ENCODE measurements at regions not wholly inside any gene's neighbourhood (a gene's known extent, or its start where the extent isn't known, plus 50 kb on each side); places are given as distances from the start of the nearest gene placed in this dataset.

DNA sequence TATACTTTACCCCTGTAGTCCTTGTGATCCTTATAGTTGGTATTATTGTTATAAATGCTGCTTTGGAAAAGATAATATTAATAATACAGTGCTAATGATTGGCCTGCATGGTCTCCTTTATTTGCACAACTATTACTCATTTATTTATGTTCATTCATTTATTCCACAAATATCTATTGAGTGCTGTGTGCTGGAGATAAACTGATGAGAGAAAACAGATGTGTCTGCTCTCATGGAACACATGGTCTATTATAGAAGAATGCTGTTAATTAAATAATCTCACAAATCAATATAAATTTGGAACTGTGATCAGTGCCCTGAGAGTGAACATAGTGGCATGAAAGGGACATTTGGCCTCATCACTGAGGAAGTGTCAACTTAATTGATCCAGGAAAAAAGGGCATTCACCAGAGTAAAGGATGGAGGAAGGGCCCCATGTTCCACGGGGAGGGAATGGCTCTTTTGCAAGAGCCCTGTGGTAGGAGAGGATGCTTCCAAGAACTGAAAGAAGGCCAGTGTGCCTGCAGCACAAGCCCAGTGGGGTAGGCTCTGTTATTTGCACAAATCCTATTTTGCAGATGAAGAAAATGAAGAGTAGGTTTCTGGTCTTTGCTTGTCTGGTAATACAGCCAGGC lies 91.5 kb upstream of the STK39 start:
- no peak overlapping the region for H2BK5ac ChIP-seq (ENCODE audit: low read depth, low read length)
- CTCF ChIA-PET (ENCODE audit: partially characterized antibody), result interaction anchor here (0.5 to 2.9 kb wide), 9 partner anchors 16 to 477 kb away, joined by 3 to 36 read pairs (median 3); no protein-coding TSS in a partner anchor
- TF ChIP-seq HDAC6 (IDR thresholded peaks at IDR 0.05; ENCODE audit: low read depth, low read length), result no peak
- no peak for TF ChIP-seq SIRT6 (IDR thresholded peaks at IDR 0.05; ENCODE audit: low read length)
- no peak for TF ChIP-seq CBX8 (IDR thresholded peaks at IDR 0.05; ENCODE audit: borderline replicate concordance, low read depth, low read length)
- TF ChIP-seq FOSL1 (IDR thresholded peaks at IDR 0.05; ENCODE audit: insufficient read depth, low read depth, low read length), result no peak
- TF ChIP-seq KDM4A (IDR thresholded peaks at IDR 0.05; ENCODE audit: low read depth, low read length, severe bottlenecking), result no peak
- no peak for TF ChIP-seq SRF (IDR thresholded peaks at IDR 0.05; ENCODE audit: low read depth, low read length)
- no peak for TF ChIP-seq TCF12 (IDR thresholded peaks at IDR 0.05; ENCODE audit: low read depth, low read length)
- no peak for TF ChIP-seq GABPA (IDR thresholded peaks at IDR 0.05; ENCODE audit: borderline replicate concordance, insufficient read depth, low read length)
- TF ChIP-seq, protein P1, sequence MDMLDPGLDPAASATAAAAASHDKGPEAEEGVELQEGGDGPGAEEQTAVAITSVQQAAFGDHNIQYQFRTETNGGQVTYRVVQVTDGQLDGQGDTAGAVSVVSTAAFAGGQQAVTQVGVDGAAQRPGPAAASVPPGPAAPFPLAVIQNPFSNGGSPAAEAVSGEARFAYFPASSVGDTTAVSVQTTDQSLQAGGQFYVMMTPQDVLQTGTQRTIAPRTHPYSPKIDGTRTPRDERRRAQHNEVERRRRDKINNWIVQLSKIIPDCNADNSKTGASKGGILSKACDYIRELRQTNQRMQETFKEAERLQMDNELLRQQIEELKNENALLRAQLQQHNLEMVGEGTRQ (IDR thresholded peaks at IDR 0.05; ENCODE audit: low read length), result no peak
- TF ChIP-seq YY1 (IDR thresholded peaks at IDR 0.05; ENCODE audit: low read depth, low read length), result no peak
- no peak for TF ChIP-seq CHD2 (IDR thresholded peaks at IDR 0.05; ENCODE audit: low read length)
- TF ChIP-seq, protein P2, sequence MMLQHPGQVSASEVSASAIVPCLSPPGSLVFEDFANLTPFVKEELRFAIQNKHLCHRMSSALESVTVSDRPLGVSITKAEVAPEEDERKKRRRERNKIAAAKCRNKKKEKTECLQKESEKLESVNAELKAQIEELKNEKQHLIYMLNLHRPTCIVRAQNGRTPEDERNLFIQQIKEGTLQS (IDR thresholded peaks at IDR 0.05; ENCODE audit: insufficient read depth, low read depth, low read length), result no peak
- TF ChIP-seq SIX5 (IDR thresholded peaks at IDR 0.05; ENCODE audit: low read depth, low read length), result no peak

More for the DNA sequence above, 91.5 kb upstream of the STK39 start:
- H3K4me3 ChIP-seq (ENCODE audit: extremely low read depth in 1 of 4, insufficient read depth in 2 of 4, low read depth in 3 of 4, low read length in 4 of 4), result no peak overlapping the region
- DNase-seq (ENCODE audit: low read depth in 1 of 2, low spot score in 2 of 2), result no peak
- H3K14ac ChIP-seq (ENCODE audit: insufficient read length), result no peak overlapping the region
- no peak overlapping the region for H4K5ac ChIP-seq (ENCODE audit: insufficient read length, low read depth, low read length)
- no peaks in the 10 kb centered on the region for H4K20me1 ChIP-seq (replicated peaks in 1 of 2; ENCODE audit: control insufficient read depth in 1 of 2, insufficient read depth in 2 of 2, low read length in 2 of 2)
- POLR2A ChIA-PET (ENCODE audit: partially characterized antibody), result no interaction called here
- no peak overlapping the region for H2AFZ ChIP-seq (ENCODE audit: low read length)
- no peaks in the 10 kb centered on the region for H3K79me1 ChIP-seq (ENCODE audit: low read depth, low read length)
- WGBS, 2 experiments (ENCODE audit: extremely low coverage in 1 of 2, insufficient coverage in 1 of 2, insufficient read length in 1 of 2, insufficient replicate concordance in 2 of 2, low coverage in 1 of 2, low lambda C conversion rate in 2 of 2, missing lambda C conversion rate in 1 of 2), result 86% methylated on average over 1 of the region's 1 CpG; no CpG with 5 or more reads in 1 of the 2 experiments
- no peak overlapping the region for H2BK15ac ChIP-seq (ENCODE audit: low read length)
- H3K4ac ChIP-seq (replicated peaks; ENCODE audit: insufficient read length, low read depth, low read length), result no peak overlapping the region
- no peaks in the 10 kb centered on the region for H3K27me3 ChIP-seq (replicated peaks in 1 of 4; ENCODE audit: control insufficient read depth in 3 of 4, extremely low read depth in 1 of 4, insufficient read depth in 3 of 4, low read length in 3 of 4)
- peaks cover 0 to 18% (median 3%) of the 10 kb centered on the region in 4 experiments; a peak in 3 of 7 replicates for H3K4me1 ChIP-seq (replicated peaks in 1 of 4; ENCODE audit: control insufficient read depth in 3 of 4, insufficient read depth in 4 of 4, low read length in 3 of 4)
- H3K56ac ChIP-seq (replicated peaks; ENCODE audit: insufficient read length, low read depth, low read length), result no peak overlapping the region
- no peak for FAIRE-seq
- H4K91ac ChIP-seq (replicated peaks; ENCODE audit: insufficient read length, low read length), result no peak overlapping the region
- H3K27ac ChIP-seq (ENCODE audit: low read depth, low read length), result no peak overlapping the region
- no peaks in the 10 kb centered on the region for H3K9me3 ChIP-seq (ENCODE audit: insufficient read depth in 2 of 2, low read depth in 1 of 2, low read length in 1 of 2)
- H2BK12ac ChIP-seq (ENCODE audit: low read depth, low read length), result 0 out of 2 replicates have a peak overlapping the region, but pooled peaks have one; percentile 6
- H3K79me2 ChIP-seq (ENCODE audit: control insufficient read depth in 1 of 2, insufficient read depth in 2 of 2, low read length in 2 of 2), result no peaks in the 10 kb centered on the region
- H2BK120ac ChIP-seq (replicated peaks; ENCODE audit: low read depth, low read length), result no peak overlapping the region
- no peak overlapping the region for H2BK20ac ChIP-seq (ENCODE audit: low read length)
- no peak overlapping the region for H3K4me2 ChIP-seq (ENCODE audit: insufficient read depth in 1 of 2, low read depth in 2 of 2, low read length in 2 of 2)
- no peaks in the 10 kb centered on the region for H3K23me2 ChIP-seq (ENCODE audit: low read depth, low read length)
- no peaks in the 10 kb centered on the region for H3K36me3 ChIP-seq (ENCODE audit: control insufficient read depth in 2 of 4, insufficient read depth in 4 of 4, low read length in 3 of 4)
- H3K23ac ChIP-seq (ENCODE audit: insufficient read length), result no peak overlapping the region
- H4K8ac ChIP-seq (ENCODE audit: extremely low read depth, insufficient read depth, low read length), result no peak overlapping the region
- H2AK5ac ChIP-seq (ENCODE audit: low read depth, low read length), result no peak overlapping the region
- H3K18ac ChIP-seq (ENCODE audit: extremely low read depth, low read length), result no peak overlapping the region
- no peak overlapping the region for H3K9ac ChIP-seq (replicated peaks in 1 of 4; ENCODE audit: extremely low read depth in 1 of 4, low read depth in 3 of 4, low read length in 3 of 4)
